ENCODE measurements at regions not wholly inside any gene's neighbourhood (a gene's known extent, or its start where the extent isn't known, plus 50 kb on each side); places are given as distances from the start of the nearest gene placed in this dataset.

DNA sequence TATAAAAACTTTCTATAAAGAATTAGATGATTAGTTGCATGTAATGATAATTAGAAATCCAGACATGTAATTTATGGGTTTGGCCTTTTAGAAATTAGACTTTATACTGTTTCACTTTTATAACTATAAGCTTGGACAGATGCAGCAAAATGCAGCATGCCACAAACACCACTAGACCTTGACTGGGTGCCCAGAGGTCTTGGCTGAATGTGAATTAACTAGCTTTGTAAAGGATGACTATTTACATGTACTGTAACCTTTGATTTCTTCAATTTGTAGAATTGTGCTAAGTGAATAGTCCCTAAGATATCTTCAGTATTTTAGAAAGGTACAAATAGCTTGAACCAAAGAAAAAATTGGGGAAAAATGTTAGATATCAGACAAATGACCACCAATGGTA lies 2168.1 kb downstream of the MAT2B start:
- no TSS peak for BruUV-seq (replicated peaks)
- intact Hi-C loops (cut with micrococcal nuclease): no loop called here
- H3K4me1 ChIP-seq (ENCODE audit: control insufficient read depth, extremely low read depth, insufficient read depth, low read length): no peaks in the 10 kb centered on the region
- H3K9me3 ChIP-seq (replicated peaks; ENCODE audit: control insufficient read depth, insufficient read depth, low read length): no peaks in the 10 kb centered on the region
- H3K79me2 ChIP-seq (ENCODE audit: control insufficient read depth, insufficient read depth, low read length): no peaks in the 10 kb centered on the region
- TF ChIP-seq JUN (IDR thresholded peaks at IDR 0.05; ENCODE audit: borderline replicate concordance, insufficient read depth, insufficient read length, low read depth) (no peak), EZH2 (IDR thresholded peaks at IDR 0.05; ENCODE audit: borderline replicate concordance, low read depth, low read length, severe bottlenecking) (no peak), MYC (IDR thresholded peaks at IDR 0.05; ENCODE audit: low read depth, low read length) (no peak), POLR2AphosphoS5 (IDR thresholded peaks at IDR 0.05; ENCODE audit: insufficient read depth, low read depth, low read length) (no peak), POLR2A (IDR thresholded peaks at IDR 0.05; ENCODE audit: low read depth, low read length) (no peak), MAX (IDR thresholded peaks at IDR 0.05; ENCODE audit: insufficient read depth, insufficient read length) (no peak), GATA2 (IDR thresholded peaks at IDR 0.05; ENCODE audit: insufficient read depth, insufficient read length, low read depth, low read length) (no peak), CTCF (IDR thresholded peaks at IDR 0.05; ENCODE audit: extremely low read depth in 1 of 2, insufficient read depth in 1 of 2, low read depth in 1 of 2, low read length in 2 of 2) (no peak), FOS (IDR thresholded peaks at IDR 0.05; ENCODE audit: borderline replicate concordance, insufficient read depth, low read length) (no peak)
- POLR2A ChIA-PET: no interaction called here
- no peak for FAIRE-seq
- no peaks in the 10 kb centered on the region for H4K20me1 ChIP-seq (replicated peaks; ENCODE audit: control insufficient read depth, extremely low read depth, insufficient read depth, low read length)
- DNase-seq (ENCODE audit: low read depth, low spot score): no peak
- H2AFZ ChIP-seq (ENCODE audit: low read depth, low read length): no peak overlapping the region
- H3K4me2 ChIP-seq (ENCODE audit: insufficient read depth, low read length): no peak overlapping the region
- CTCF ChIA-PET: no interaction called here
- H3K36me3 ChIP-seq (ENCODE audit: control insufficient read depth in 2 of 2, extremely low read depth in 1 of 2, insufficient read depth in 2 of 2, low read length in 2 of 2): no peaks in the 10 kb centered on the region
- dilution Hi-C loops (cut with MboI; ENCODE audit: extremely low pct_ligation_motif_present, low sequenced_read_pairs): no loop called here
- no peak overlapping the region for H3K4me3 ChIP-seq (replicated peaks in 1 of 3; ENCODE audit: insufficient read depth in 1 of 3, low read depth in 1 of 3, low read length in 3 of 3)
- no peaks in the 10 kb centered on the region for H3K27me3 ChIP-seq (ENCODE audit: control insufficient read depth in 2 of 2, insufficient read depth in 2 of 2, low read length in 2 of 2)
- H3K9me1 ChIP-seq (replicated peaks; ENCODE audit: control insufficient read depth, extremely low read depth, insufficient read depth, low read length): no peaks in the 10 kb centered on the region
- no peak overlapping the region for H3K27ac ChIP-seq (ENCODE audit: insufficient read depth, low read depth, low read length)
- no peak overlapping the region for H3K9ac ChIP-seq (replicated peaks; ENCODE audit: extremely low read depth, insufficient read depth, low read length)

All from endothelial cell of umbilical vein (primary cell).